ENCODE measurements at regions not wholly inside any gene's neighbourhood (a gene's known extent, or its start where the extent isn't known, plus 50 kb on each side); places are given as distances from the start of the nearest gene placed in this dataset.

GRCh38 chr12:58665375-58665774 lies 254.9 kb downstream of the LRIG3 start:
- TF ChIP-seq CTCF (IDR thresholded peaks at IDR 0.05; ENCODE audit: borderline replicate concordance, extremely low read depth, low read length, poor library complexity, severe bottlenecking) (no peak), EZH2 (IDR thresholded peaks at IDR 0.05; ENCODE audit: borderline replicate concordance, low read depth, low read length, severe bottlenecking) (no peak)
